Fibroblast of skin of left quadriceps (primary cell): ENCODE measurements at regions not wholly inside any gene's neighbourhood (a gene's known extent, or its start where the extent isn't known, plus 50 kb on each side); places are given as distances from the start of the nearest gene placed in this dataset.
A peak's percentile ranks its signal among the peaks of the same experiment; 100 is the strongest.
"Not testable (repeated sequence)": the region's sequence is repeated elsewhere in the genome, so short reads cannot be mapped to it uniquely, and the experiment has no call there.

Experiments
- DNase-seq, 2 experiments: peaks; one replicate each; pipeline ENCODE4 v3.0.0-alpha.2; 2013; ENCODE audit warnings: low read depth in 2 of 2

DNA sequence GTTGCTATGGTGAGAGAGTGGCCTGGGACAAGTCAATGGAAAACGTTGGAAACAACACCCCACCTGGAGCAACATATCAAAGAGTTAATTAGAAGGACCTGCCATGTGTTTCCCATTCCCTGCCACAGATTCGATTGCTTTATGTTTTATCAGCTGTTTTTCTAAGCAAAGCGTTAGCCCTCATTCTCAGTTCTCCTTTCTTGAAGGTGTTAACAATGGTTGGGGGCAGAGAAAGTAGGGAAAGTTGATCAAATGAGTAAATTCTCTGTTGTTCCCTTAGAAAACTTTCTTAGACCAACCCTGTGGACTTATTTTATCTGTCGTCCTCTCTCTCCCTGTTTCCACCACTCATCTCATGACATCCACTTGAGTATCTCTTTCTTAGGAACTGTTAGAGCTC is 102.5 kb downstream of the ADAMTS15 start:
- no peak for DNase-seq

DNA sequence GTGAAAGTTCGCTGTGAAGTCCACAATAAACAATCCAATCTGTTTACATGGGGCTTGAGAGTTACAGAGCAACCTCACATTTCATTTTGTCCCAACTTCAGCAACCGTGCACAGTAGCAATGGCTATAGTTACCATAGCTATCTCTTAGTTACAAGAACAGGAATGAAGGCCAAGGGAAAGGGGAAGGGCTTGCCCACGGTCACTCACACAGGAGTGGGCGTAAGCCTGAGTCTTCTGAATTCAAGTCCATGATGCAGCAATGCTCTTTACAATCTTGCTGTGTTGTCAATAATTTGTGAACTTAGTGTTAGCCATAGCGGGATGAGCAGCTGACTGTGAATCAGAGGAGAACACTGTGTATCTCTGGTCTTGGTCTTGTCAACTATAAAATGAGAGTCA is 102.9 kb downstream of the ADAMTS15 start:
- DNase-seq, result no peak

GRCh38 chr11:130553306-130553705 is 104.9 kb downstream of the ADAMTS15 start:
- no peak for DNase-seq

- no peak for DNase-seq
These were observed 106.0 kb downstream of the ADAMTS15 start for GRCh38 chr11:130554241-130555055.

DNA sequence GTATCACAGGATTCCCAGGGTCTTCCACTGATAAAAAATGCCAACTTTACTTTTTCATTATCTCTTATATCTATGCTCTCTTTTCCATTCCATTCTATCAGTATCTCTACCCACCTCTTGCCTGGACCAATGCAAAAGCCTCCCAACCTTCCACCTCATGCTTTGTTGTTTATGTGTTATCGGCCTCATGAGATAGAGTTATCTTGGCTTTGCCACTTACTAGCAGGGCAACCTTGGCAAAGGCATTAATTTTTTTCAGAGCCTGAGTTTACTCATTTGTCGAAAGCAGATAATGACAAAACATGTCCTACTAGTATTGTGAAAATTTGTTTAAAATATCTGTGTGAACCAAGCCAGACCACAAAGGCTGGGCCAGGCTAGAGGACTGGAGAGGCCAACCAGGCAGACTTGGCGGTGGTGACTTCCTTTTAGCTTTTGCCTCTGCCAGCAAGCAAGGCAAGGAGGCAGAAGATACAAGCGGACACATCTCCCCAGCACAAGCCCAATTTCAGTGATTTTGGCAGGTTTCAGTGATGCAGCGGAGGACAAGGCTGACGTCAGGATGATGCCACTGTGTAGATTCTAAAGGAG is 106.9 kb downstream of the ADAMTS15 start:
- DNase-seq, result no peak

- DNase-seq, result no peak
These were observed 111.7 kb downstream of the ADAMTS15 start for GRCh38 chr11:130560000-130560780.

DNA sequence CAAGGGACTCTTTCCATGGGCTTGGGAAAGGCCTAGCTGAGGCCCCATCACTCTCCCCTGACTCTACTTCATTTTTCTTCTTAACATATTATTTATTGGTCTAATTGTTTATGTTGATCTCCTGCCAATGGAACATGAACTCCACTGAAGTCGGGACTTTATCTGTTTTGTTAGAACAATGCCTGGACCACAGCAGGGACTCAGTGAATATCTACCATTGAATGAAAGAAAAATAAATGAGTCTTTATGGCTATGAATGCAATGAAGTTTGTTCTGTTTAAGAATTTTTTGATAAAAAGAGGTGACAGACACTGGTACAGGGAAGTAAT is 112.3 kb downstream of the ADAMTS15 start:
- DNase-seq, result no peak

DNA sequence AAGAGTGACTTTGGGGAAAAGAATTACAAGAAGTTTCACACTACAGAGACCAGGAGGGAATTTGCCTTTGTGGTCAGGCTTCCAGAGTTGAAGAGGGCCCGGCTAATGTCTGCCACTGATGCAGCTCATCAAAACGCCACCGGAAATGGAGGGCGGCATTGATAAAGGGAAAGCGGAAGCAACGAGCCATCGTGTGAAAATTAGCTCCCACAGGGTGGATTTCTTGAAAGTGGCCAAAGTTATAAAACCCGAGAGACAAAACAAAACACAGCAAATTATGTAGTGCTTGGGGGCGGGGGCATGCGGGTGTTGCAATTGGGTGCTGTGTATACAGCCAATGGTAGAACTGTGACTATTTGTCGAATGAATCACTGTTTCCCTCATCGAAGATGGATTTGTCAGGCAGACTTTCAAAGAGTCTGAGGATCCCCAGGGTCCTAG is 113.0 kb downstream of the ADAMTS15 start:
- no peak for DNase-seq

- no peak for DNase-seq
These were observed 114.1 kb downstream of the ADAMTS15 start for GRCh38 chr11:130562549-130562948.

DNA sequence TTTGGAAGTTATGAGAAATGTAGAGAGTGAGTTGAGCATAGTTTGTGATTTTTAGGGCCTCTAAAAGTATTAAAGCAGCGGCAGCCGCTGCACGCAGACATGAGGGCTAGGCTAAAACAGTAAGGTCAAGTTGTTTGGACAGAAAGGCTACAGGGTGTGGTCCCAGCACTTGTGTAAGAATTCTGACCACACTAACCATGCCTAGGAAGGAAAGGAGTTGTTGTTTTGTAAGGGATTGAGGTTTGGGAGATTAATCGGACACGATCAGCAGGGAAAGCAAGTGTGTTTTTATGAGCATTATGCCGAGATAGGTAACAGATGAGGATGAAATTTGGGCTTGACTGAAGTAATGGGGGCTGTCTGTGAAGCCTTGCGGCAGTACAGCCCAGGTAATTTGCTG is 117.9 kb downstream of the ADAMTS15 start:
- DNase-seq, result not testable (repeated sequence)

- no peak for DNase-seq
These were observed 123.1 kb downstream of the ADAMTS15 start for GRCh38 chr11:130571519-130571918.

DNA sequence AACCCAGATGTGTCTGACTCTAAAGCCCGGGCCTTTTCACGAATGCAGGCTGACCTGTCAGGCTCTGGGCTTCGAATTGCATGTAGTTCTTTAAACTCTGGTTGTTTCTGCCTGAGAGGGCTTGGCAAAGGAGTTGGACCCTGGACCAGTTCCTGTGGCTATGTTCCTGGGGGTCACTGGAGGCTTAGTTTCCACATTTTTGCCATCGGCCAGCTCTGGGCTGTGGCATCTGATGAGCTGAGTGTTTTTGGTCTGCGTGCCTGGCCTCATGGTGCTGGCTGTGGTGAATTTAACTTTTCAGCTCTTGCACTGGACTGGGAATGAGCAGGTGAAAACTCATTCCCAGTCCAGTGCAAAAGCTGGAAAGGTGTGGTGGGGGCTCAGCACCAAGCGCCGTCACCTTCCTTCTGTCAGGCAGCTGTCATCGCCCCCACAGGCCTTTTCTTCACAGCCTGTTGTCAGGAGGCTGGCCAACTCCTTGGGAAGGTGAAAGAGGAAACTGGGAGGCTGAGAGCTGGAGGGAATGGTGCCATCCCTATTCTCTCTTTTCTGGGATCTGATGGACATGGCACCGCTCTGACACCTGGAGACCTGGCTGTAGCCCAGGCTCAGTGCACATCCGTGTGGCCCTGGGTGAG is 123.6 kb downstream of the ADAMTS15 start:
- DNase-seq, result no peak

DNA sequence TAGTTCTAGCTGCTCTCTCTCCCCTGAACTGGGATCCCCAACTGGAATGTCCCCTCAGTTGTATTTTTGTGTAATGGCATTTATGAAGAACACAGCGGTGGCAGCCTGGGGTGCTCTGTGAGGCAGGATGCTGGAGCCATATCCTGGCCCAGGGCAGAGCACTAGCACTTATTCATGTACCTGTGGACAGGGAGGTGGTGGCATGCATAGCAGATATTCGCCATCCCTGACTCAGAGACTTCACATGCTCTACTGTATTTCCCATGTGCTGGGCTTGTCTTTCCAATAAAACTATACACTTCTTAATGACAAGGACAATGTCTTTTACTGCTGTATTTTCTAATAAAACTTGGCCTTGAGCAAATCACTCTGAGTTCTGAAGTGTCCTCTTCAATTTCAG is 125.3 kb downstream of the ADAMTS15 start:
- no peak for DNase-seq

DNA sequence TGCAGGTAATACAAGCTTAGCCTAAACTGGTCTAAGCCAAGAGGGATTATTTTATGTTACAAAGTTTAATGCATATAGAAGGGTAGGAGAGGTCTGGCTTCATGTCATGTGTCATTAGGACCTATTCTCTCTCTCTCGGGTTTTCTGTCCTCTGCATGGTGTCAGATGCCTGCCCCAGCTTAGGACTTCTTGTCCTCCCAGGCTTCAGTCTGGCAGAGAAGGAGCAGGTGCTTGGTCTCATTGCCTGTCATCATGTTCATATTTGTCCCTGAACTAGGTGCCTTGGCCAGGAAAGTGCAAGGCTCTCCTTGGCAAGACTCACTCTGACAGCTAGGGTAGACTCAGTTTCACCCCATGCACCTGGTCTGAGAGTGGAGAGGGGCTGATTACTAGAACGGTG is 126.3 kb downstream of the ADAMTS15 start:
- no peak for DNase-seq

GRCh38 chr11:130576146-130576545 is 127.7 kb downstream of the ADAMTS15 start:
- no peak for DNase-seq

GRCh38 chr11:130578738-130579368 is 130.4 kb downstream of the ADAMTS15 start:
- DNase-seq, result no peak

DNA sequence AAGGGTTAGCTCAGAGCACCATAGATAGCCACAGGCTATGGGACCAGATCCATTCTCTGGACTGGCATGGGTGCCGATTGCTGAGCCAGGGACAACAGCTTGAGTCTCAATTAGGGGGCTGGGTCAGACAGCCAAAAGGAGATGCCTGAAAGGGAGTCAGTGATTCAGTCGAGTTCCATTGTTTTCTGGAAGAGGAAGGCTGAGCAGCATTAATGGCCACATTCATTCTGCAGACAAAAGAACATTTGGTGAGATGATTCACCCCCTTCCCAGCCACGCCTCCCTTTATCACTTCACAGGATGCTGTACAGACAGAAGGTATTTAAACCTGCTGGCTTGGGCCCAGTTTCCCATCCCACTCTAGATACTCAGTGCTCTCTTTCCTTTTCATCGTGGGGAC is 131.9 kb downstream of the ADAMTS15 start:
- peak; percentile 49 for DNase-seq

DNA sequence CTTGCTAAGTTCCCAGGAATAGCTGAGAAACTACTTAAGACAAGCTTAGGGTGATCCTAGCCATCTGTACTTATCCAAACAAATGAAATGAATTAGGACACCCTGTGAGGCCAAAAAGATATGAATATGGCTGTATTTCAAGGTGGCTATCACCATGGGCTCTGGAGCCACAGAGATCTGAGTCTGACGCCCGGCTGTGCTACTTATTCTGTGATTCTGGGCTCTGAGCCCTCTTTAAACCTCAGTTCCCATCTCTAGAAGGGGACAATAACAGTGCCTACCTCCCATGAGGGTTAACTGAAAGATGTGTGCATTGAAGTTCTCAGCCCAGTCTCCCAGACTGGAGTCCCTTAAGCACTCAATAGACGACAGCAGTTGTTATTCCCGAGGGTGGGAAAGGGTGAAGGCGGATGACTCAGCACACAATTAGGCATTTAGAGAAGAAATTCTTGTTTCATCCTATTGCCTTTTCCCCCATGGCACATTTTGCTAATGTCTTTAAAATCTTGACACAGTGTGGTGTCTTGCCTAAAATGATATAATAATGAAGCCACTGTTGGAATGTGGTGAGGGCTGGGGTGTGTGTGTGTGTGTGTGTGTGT is 132.5 kb downstream of the ADAMTS15 start:
- peak in 1 of 2 experiments; percentile 37 for DNase-seq

- DNase-seq, result no peak
These were observed 133.2 kb downstream of the ADAMTS15 start for GRCh38 chr11:130581646-130582045.

GRCh38 chr11:130582176-130582575 is 133.7 kb downstream of the ADAMTS15 start:
- DNase-seq, result no peak

DNA sequence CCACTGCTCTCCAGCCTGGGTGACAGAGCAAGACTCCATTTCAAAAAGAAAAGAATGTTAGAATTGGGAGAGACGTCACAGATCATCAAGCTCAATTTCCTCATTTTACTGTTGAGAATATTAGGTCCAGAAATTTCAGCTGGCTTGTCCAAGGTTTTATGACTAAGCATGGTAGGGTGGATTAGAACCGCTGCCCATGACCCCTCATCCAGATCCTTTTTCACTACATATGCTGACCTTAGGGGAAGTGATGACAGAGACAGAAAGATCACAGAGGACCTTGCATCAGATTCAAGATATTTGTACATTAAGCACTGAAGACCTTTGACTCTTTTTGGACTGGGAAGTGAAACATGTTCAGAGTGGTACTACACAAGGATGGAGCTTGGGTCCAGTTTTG is 134.5 kb downstream of the ADAMTS15 start:
- no peak for DNase-seq
